Tibial nerve (tissue), 4 donors: ENCODE measurements at regions not wholly inside any gene's neighbourhood (a gene's known extent, or its start where the extent isn't known, plus 50 kb on each side); places are given as distances from the start of the nearest gene placed in this dataset.

Source experiments
- EP300 ChIP-seq, 2 donors: sonication (generic); formaldehyde crosslinking; IDR thresholded peaks; one replicate each; pipeline ENCODE4 v1.6.1; 2017; ENCODE audit warnings: antibody characterized with exemption in 2 of 2, mild to moderate bottlenecking in 1 of 2
- POLR2A ChIP-seq, 2 donors: fragments of 450-650 bp; IDR thresholded peaks; one replicate each; pipeline ENCODE4 v1.6.1; 2017; ENCODE audit warnings: antibody characterized with exemption in 2 of 2, mild to moderate bottlenecking in 2 of 2, moderate library complexity in 2 of 2
- TF ChIP-seq, protein P1 (sequence below), 5 experiments: fragments of 200-600 bp in 3 of 5; fragments of 450-650 bp in 2 of 5; sonication (generic) in 3 of 5; IDR thresholded peaks; one replicate each; pipeline ENCODE4 v1.5.1; 2016 to 2019; ENCODE audit warnings: antibody characterized with exemption in 5 of 5, mild to moderate bottlenecking in 3 of 5, moderate library complexity in 2 of 5

DNA sequence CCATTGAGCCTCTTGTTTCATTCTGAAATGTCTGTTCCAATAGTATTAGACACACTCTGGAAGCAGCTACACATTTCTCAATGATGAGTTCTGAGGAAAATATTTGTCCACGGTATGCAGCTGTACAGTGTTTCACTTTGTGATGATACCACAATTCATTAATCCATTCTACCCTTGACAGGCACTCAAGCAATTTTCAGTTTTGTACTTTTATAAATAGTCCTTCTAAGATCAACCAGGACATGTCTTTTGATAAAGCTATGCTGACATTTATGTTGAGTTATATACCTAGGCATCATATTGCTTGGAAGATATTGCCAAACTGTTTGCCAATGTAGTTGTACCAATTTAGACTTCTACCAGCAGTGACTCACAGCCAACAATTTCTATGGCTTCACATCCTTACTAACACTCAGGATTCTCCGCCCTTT, 165.1 kb upstream of the COL8A1 start:
- TF ChIP-seq, protein P1, sequence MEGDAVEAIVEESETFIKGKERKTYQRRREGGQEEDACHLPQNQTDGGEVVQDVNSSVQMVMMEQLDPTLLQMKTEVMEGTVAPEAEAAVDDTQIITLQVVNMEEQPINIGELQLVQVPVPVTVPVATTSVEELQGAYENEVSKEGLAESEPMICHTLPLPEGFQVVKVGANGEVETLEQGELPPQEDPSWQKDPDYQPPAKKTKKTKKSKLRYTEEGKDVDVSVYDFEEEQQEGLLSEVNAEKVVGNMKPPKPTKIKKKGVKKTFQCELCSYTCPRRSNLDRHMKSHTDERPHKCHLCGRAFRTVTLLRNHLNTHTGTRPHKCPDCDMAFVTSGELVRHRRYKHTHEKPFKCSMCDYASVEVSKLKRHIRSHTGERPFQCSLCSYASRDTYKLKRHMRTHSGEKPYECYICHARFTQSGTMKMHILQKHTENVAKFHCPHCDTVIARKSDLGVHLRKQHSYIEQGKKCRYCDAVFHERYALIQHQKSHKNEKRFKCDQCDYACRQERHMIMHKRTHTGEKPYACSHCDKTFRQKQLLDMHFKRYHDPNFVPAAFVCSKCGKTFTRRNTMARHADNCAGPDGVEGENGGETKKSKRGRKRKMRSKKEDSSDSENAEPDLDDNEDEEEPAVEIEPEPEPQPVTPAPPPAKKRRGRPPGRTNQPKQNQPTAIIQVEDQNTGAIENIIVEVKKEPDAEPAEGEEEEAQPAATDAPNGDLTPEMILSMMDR (IDR thresholded peaks at IDR 0.05), result no peak
- TF ChIP-seq POLR2A (IDR thresholded peaks at IDR 0.05) (no peak), EP300 (IDR thresholded peaks at IDR 0.05) (no peak)
